H9 (cell line): ENCODE measurements at regions not wholly inside any gene's neighbourhood (a gene's known extent, or its start where the extent isn't known, plus 50 kb on each side); places are given as distances from the start of the nearest gene placed in this dataset.

ENCODE experiments used
- DNase-seq: peaks from one replicate; pipeline ENCODE4 v3.0.0-alpha.2; 2017
- H2AFZ ChIP-seq: one replicate; pipeline ENCODE4 v1.6.1; 2013; ENCODE audit warnings: mild to moderate bottlenecking, low read length, control low read depth, moderate library complexity
- H2AK5ac ChIP-seq: 2 replicates; pipeline ENCODE4 v1.6.1; 2013; ENCODE audit warnings: low read length, control low read depth, mixed read lengths; ENCODE audit not compliant: insufficient read length
- H2BK120ac ChIP-seq: one replicate; pipeline ENCODE4 v1.6.1; 2013; ENCODE audit warnings: low read depth, mild to moderate bottlenecking, low read length, control low read depth, inconsistent platforms; ENCODE audit not compliant: poor library complexity, severe bottlenecking
- H2BK12ac ChIP-seq: 2 replicates; pipeline ENCODE4 v1.6.1; 2013; ENCODE audit warnings: low read length, control low read depth, mixed read lengths, low read depth; ENCODE audit not compliant: insufficient read length
- H2BK15ac ChIP-seq: 2 replicates; pipeline ENCODE4 v1.6.1; 2013; ENCODE audit warnings: low read depth, low read length, control low read depth
- H2BK20ac ChIP-seq: one replicate; pipeline ENCODE4 v1.6.1; 2013; ENCODE audit warnings: low read depth, mild to moderate bottlenecking, low read length, control low read depth, inconsistent platforms; ENCODE audit not compliant: poor library complexity, severe bottlenecking
- H2BK5ac ChIP-seq: 2 replicates; pipeline ENCODE4 v1.6.1; 2013; ENCODE audit warnings: low read length, control low read depth, mixed read lengths; ENCODE audit not compliant: insufficient read length
- H3K14ac ChIP-seq: 2 replicates; pipeline ENCODE4 v1.6.1; 2013; ENCODE audit warnings: low read length, control low read depth; ENCODE audit not compliant: insufficient read depth
- H3K18ac ChIP-seq: 2 replicates; pipeline ENCODE4 v1.6.1; 2013; ENCODE audit warnings: low read depth, mild to moderate bottlenecking, mixed read lengths, low read length, control low read depth; ENCODE audit not compliant: insufficient read length
- H3K23ac ChIP-seq: 2 replicates; pipeline ENCODE4 v1.6.1; 2013; ENCODE audit warnings: low read length, control low read depth, mixed read lengths, low read depth; ENCODE audit not compliant: insufficient read length
- H3K23me2 ChIP-seq: 2 replicates; pipeline ENCODE4 v1.6.1; 2013; ENCODE audit warnings: low read depth, mild to moderate bottlenecking, mixed read lengths, low read length, control low read depth; ENCODE audit not compliant: insufficient read length, poor library complexity, severe bottlenecking
- H3K27ac ChIP-seq: 2 replicates; pipeline ENCODE4 v1.5.1; 2013; ENCODE audit warnings: low read length, control low read depth, mixed read lengths, low read depth; ENCODE audit not compliant: insufficient read length
- H3K27me3 ChIP-seq: 2 replicates; pipeline ENCODE4 v1.6.1; 2013; ENCODE audit warnings: low read length, control low read depth, inconsistent platforms; ENCODE audit not compliant: insufficient read depth
- H3K4ac ChIP-seq: 2 replicates; pipeline ENCODE4 v1.6.1; 2013; ENCODE audit warnings: low read depth, mild to moderate bottlenecking, control low read depth, inconsistent platforms, low read length, moderate library complexity
- H3K4me1 ChIP-seq: 2 replicates; pipeline ENCODE4 v1.6.1; 2013; ENCODE audit warnings: low read length, control low read depth, inconsistent platforms; ENCODE audit not compliant: insufficient read depth
- H3K4me2 ChIP-seq: 2 replicates; pipeline ENCODE4 v1.6.1; 2013; ENCODE audit warnings: low read length, control low read depth, mixed read lengths; ENCODE audit not compliant: insufficient read length, insufficient read depth
- H3K56ac ChIP-seq: 2 replicates; pipeline ENCODE4 v1.6.1; 2013; ENCODE audit warnings: low read depth, mild to moderate bottlenecking, mixed read lengths, low read length, control low read depth; ENCODE audit not compliant: insufficient read length
- H3K79me1 ChIP-seq: 2 replicates; pipeline ENCODE4 v1.6.1; 2013; ENCODE audit warnings: low read depth, mild to moderate bottlenecking, moderate library complexity, low read length, control low read depth, inconsistent platforms; ENCODE audit not compliant: insufficient read depth, poor library complexity, severe bottlenecking
- H3K79me2 ChIP-seq: 2 replicates; pipeline ENCODE4 v1.6.1; 2013; ENCODE audit warnings: low read length, control low read depth, inconsistent platforms; ENCODE audit not compliant: insufficient read depth
- H3K9ac ChIP-seq: 2 replicates; pipeline ENCODE4 v1.6.1; 2013; ENCODE audit warnings: low read length, control low read depth, mixed read lengths; ENCODE audit not compliant: insufficient read length; ENCODE audit errors: extremely low read depth
- H3K9me3 ChIP-seq: one replicate; pipeline ENCODE4 v1.6.1; 2013; ENCODE audit warnings: low read depth, low read length, inconsistent platforms; ENCODE audit not compliant: control insufficient read depth
- H3T11ph ChIP-seq: one replicate; pipeline ENCODE4 v1.6.1; 2013; ENCODE audit warnings: mild to moderate bottlenecking, low read length, control low read depth, inconsistent platforms
- H4K20me1 ChIP-seq: one replicate; pipeline ENCODE4 v1.6.1; 2013; ENCODE audit not compliant: control insufficient read depth, insufficient read length, insufficient read depth
- H4K5ac ChIP-seq: 2 replicates; pipeline ENCODE4 v1.6.1; 2013; ENCODE audit warnings: low read depth, mild to moderate bottlenecking, mixed read lengths, low read length, control low read depth; ENCODE audit not compliant: insufficient read length
- H4K8ac ChIP-seq: replicated peaks from 2 replicates; pipeline ENCODE4 v1.6.1; 2013; ENCODE audit warnings: low read length, control low read depth, mixed read lengths, low read depth; ENCODE audit not compliant: insufficient read length
- H4K91ac ChIP-seq: 2 replicates; pipeline ENCODE4 v1.6.1; 2013; ENCODE audit warnings: low read depth, mild to moderate bottlenecking, moderate library complexity, mixed read lengths, low read length, control low read depth; ENCODE audit not compliant: insufficient read length
- H3K27ac Mint-ChIP-seq, 3 experiments: 2 replicates in 2 of 3; 3 replicates in 1 of 3; pipeline ENCODE4 v1.8.0; 2020 to 2021; ENCODE audit warnings: mixed read lengths in 3 of 3, mild to moderate bottlenecking in 1 of 3, moderate library complexity in 1 of 3
- H3K27me3 Mint-ChIP-seq: 2 replicates; pipeline ENCODE4 v1.8.0; 2021; ENCODE audit warnings: low read depth, mild to moderate bottlenecking, moderate library complexity, mixed read lengths
- H3K36me3 Mint-ChIP-seq, 3 experiments: 2 replicates in 2 of 3; 3 replicates in 1 of 3; pipeline ENCODE4 v1.8.0; 2020 to 2021; ENCODE audit warnings: low read depth in 3 of 3, mixed read lengths in 3 of 3; ENCODE audit not compliant: insufficient read depth in 1 of 3
- H3K4me1 Mint-ChIP-seq, 2 experiments: 2 replicates each; pipeline ENCODE4 v1.8.0; 2020; ENCODE audit warnings: mixed read lengths in 2 of 2
- H3K4me3 Mint-ChIP-seq, 2 experiments: 2 replicates in 1 of 2; 3 replicates in 1 of 2; pipeline ENCODE4 v1.8.0; 2020 to 2021; ENCODE audit warnings: mild to moderate bottlenecking in 2 of 2, mixed read lengths in 2 of 2, moderate library complexity in 1 of 2
- H3K9me3 Mint-ChIP-seq, 2 experiments: 2 replicates in 1 of 2; 3 replicates in 1 of 2; pipeline ENCODE4 v1.8.0; 2020; ENCODE audit warnings: mild to moderate bottlenecking in 2 of 2, mixed read lengths in 2 of 2, moderate library complexity in 1 of 2
- WGBS: extraction: QIAGEN DNeasy Blood & Tissue Kit; methylation state at CpG from one replicate; pipeline ENCODE4 v1.1.7; 2013; ENCODE audit warnings: missing lambda C conversion rate, low lambda C conversion rate, mixed read lengths; ENCODE audit not compliant: insufficient read length; ENCODE audit errors: extremely low coverage; 5-methylcytosine and 5-hydroxymethylcytosine counted together
- TF ChIP-seq, protein P1 (sequence below): fragments of 200-600 bp; sonication (generic); conservative IDR thresholded peaks from 3 replicates; pipeline ENCODE4 v1.8.0; 2021; ENCODE audit warnings: antibody characterized with exemption, mild to moderate bottlenecking

DNA sequence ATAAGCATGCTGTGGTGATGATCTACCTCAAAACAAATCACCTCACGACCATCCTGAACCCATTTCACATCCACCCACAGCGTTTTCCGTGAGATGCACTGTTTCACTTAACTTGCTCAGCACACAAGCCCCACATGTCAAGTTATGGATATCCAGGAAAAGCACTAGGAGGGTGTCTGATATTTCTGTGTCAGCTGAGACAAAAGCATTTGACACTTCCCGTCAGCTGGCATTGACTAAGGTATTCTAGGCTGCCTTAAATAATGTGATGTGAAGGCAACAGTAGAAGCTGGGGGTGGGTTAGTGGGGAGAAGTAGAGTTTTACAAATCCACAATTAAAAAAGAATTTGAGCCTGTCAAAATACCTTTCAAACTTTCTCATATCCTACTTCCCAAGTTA is 68.7 kb upstream of the MDFIC start:
- Histone ChIP-seq H2BK15ac (no peak overlapping the region), H2BK12ac (no peak overlapping the region), H3T11ph (no peak overlapping the region), H3K27me3 (no peaks in the 10 kb centered on the region), H3K9me3 (no peaks in the 10 kb centered on the region), H4K5ac (no peak overlapping the region), H3K14ac (no peak overlapping the region), H2AK5ac (no peak overlapping the region), H3K23me2 (no peaks in the 10 kb centered on the region), H3K18ac (no peak overlapping the region), H3K23ac (no peak overlapping the region), H2BK5ac (no peak overlapping the region), H3K4me2 (no peak overlapping the region), H3K9ac (no peak overlapping the region), H4K91ac (no peak overlapping the region), H3K79me2 (no peaks in the 10 kb centered on the region), H2BK20ac (no peak overlapping the region), H4K8ac (no peak overlapping the region), H3K4me1 (no peaks in the 10 kb centered on the region; the same call in 1 of the 2 replicates), H2BK120ac (no peak overlapping the region), H3K79me1 (no peaks in the 10 kb centered on the region), H3K27ac (no peak overlapping the region), H3K56ac (no peak overlapping the region), H2AFZ (no peak overlapping the region), H4K20me1 (no peaks in the 10 kb centered on the region), H3K4ac (no peak overlapping the region)
- no peak for DNase-seq
- Mint-ChIP-seq H3K27me3 (no peaks in the 10 kb centered on the region), H3K9me3 (no peaks in the 10 kb centered on the region), H3K4me3 (no peak overlapping the region), H3K36me3 (no peaks in the 10 kb centered on the region), H3K27ac (no peak overlapping the region), H3K4me1 (peaks cover 13 to 22% of the 10 kb centered on the region in 2 experiments)
- WGBS, result no CpG with 5 or more reads among the region's 4 CpGs
- TF ChIP-seq, protein P1, sequence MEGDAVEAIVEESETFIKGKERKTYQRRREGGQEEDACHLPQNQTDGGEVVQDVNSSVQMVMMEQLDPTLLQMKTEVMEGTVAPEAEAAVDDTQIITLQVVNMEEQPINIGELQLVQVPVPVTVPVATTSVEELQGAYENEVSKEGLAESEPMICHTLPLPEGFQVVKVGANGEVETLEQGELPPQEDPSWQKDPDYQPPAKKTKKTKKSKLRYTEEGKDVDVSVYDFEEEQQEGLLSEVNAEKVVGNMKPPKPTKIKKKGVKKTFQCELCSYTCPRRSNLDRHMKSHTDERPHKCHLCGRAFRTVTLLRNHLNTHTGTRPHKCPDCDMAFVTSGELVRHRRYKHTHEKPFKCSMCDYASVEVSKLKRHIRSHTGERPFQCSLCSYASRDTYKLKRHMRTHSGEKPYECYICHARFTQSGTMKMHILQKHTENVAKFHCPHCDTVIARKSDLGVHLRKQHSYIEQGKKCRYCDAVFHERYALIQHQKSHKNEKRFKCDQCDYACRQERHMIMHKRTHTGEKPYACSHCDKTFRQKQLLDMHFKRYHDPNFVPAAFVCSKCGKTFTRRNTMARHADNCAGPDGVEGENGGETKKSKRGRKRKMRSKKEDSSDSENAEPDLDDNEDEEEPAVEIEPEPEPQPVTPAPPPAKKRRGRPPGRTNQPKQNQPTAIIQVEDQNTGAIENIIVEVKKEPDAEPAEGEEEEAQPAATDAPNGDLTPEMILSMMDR, result no peak
